MCF 10A (cell line): ENCODE measurements at regions not wholly inside any gene's neighbourhood (a gene's known extent, or its start where the extent isn't known, plus 50 kb on each side); places are given as distances from the start of the nearest gene placed in this dataset.

Source experiments
- BruUV-seq: library from RNA; stranded (reverse); fragments of 400-500 nt; replicated peaks from 2 replicates; lab custom pipeline; 2021; lab: Mats Ljungman, UMichigan
- CTCF ChIA-PET: fragments of 300-600 bp; sonication (Branson Sonifier 250); formaldehyde crosslinking; extraction: SDS; loops from one replicate; lab custom pipeline; 2021; ENCODE audit warnings: antibody characterized with exemption, inconsistent platforms; lab: Yijun Ruan, JAX
- POLR2A ChIA-PET: fragments of 300-600, 350-650 bp; sonication (Branson Sonifier 250); formaldehyde crosslinking; extraction: SDS; loops from one replicate; lab custom pipeline; 2020; ENCODE audit warnings: antibody characterized with exemption, inconsistent platforms; lab: Yijun Ruan, JAX
- DNase-seq: peaks from one replicate; pipeline ENCODE4 v3.0.0-alpha.2; 2018; ENCODE audit not compliant: unreplicated experiment
- H3K27ac Mint-ChIP-seq: one replicate; pipeline ENCODE4 v1.8.0; 2022; ENCODE audit warnings: mild to moderate bottlenecking, low read depth, mixed read lengths; ENCODE audit not compliant: unreplicated experiment
- H3K27me3 Mint-ChIP-seq: one replicate; pipeline ENCODE4 v1.8.0; 2022; ENCODE audit warnings: mixed read lengths; ENCODE audit not compliant: insufficient read depth, unreplicated experiment
- H3K36me3 Mint-ChIP-seq: one replicate; pipeline ENCODE4 v1.8.0; 2022; ENCODE audit warnings: mild to moderate bottlenecking, moderate library complexity, mixed read lengths; ENCODE audit not compliant: insufficient read depth, unreplicated experiment
- H3K4me1 Mint-ChIP-seq: one replicate; pipeline ENCODE4 v1.8.0; 2022; ENCODE audit warnings: mixed read lengths; ENCODE audit not compliant: insufficient read depth, unreplicated experiment
- H3K4me3 Mint-ChIP-seq: one replicate; pipeline ENCODE4 v1.8.0; 2022; ENCODE audit warnings: mild to moderate bottlenecking, moderate library complexity, mixed read lengths; ENCODE audit not compliant: unreplicated experiment
- H3K9me3 Mint-ChIP-seq: one replicate; pipeline ENCODE4 v1.8.0; 2022; ENCODE audit warnings: mixed read lengths; ENCODE audit not compliant: unreplicated experiment
- CTCF ChIP-seq: fragments of 200-600 bp; IDR thresholded peaks from one replicate; pipeline ENCODE4 v1.8.0; 2022; ENCODE audit warnings: antibody characterized with exemption, mild to moderate bottlenecking; ENCODE audit not compliant: unreplicated experiment
- intact Hi-C: fragments of 100-400 bp; cut with micrococcal nuclease; formaldehyde crosslinking; loops from 2 replicates; pipeline ENCODE4 v1.14.1; 2022

- no peak for TF ChIP-seq CTCF
- ChIA-PET POLR2A (no interaction called here), CTCF (no interaction called here)
- no peak overlapping the region for H3K4me3 Mint-ChIP-seq
- no peaks in the 10 kb centered on the region for H3K27me3 Mint-ChIP-seq
- intact Hi-C loops = no loop called here
- H3K36me3 Mint-ChIP-seq = no peaks in the 10 kb centered on the region
- no peak for DNase-seq
- H3K27ac Mint-ChIP-seq = no peak overlapping the region
- BruUV-seq = no TSS peak
- no peaks in the 10 kb centered on the region for H3K9me3 Mint-ChIP-seq
- no peaks in the 10 kb centered on the region for H3K4me1 Mint-ChIP-seq
Measured at GRCh38 chr7:10469476-10469875, 504.2 kb upstream of the PHF14 start.

GRCh38 chr7:10471280-10472058 lies 502.2 kb upstream of the PHF14 start:
- TF ChIP-seq CTCF = no peak
- Mint-ChIP-seq H3K4me1 (no peaks in the 10 kb centered on the region), H3K4me3 (no peak overlapping the region), H3K9me3 (no peaks in the 10 kb centered on the region), H3K36me3 (no peaks in the 10 kb centered on the region), H3K27me3 (no peaks in the 10 kb centered on the region), H3K27ac (no peak overlapping the region)
- intact Hi-C loops = no loop called here
- ChIA-PET POLR2A (no interaction called here), CTCF (no interaction called here)
- no TSS peak for BruUV-seq
- no peak for DNase-seq

GRCh38 chr7:10472115-10472514 lies 501.6 kb upstream of the PHF14 start:
- Mint-ChIP-seq H3K4me3 (no peak overlapping the region), H3K36me3 (no peaks in the 10 kb centered on the region), H3K9me3 (no peaks in the 10 kb centered on the region), H3K27me3 (no peaks in the 10 kb centered on the region), H3K4me1 (no peaks in the 10 kb centered on the region), H3K27ac (no peak overlapping the region)
- intact Hi-C loops = no loop called here
- POLR2A ChIA-PET = no interaction called here
- no TSS peak for BruUV-seq
- no peak for DNase-seq
- CTCF ChIA-PET = no interaction called here
- no peak for TF ChIP-seq CTCF

GRCh38 chr7:10473569-10473968 lies 500.1 kb upstream of the PHF14 start:
- no peaks in the 10 kb centered on the region for H3K27me3 Mint-ChIP-seq
- ChIA-PET CTCF (interaction anchor here (0.8 to 0.9 kb wide), 2 partner anchors 12 to 61 kb away, joined by 3 read pairs; no protein-coding TSS in a partner anchor), POLR2A (interaction anchor here (0.5 to 1.4 kb wide), 2 partner anchors 500 to 1412 kb away, joined by 3 to 4 read pairs; partner anchors contain the start of gene PHF14)
- intact Hi-C loops = no loop called here
- H3K4me1 Mint-ChIP-seq = no peaks in the 10 kb centered on the region
- H3K27ac Mint-ChIP-seq = no peak overlapping the region
- DNase-seq = no peak
- no peak overlapping the region for H3K4me3 Mint-ChIP-seq
- peaks cover 8% of the 10 kb centered on the region for H3K36me3 Mint-ChIP-seq
- no TSS peak for BruUV-seq
- H3K9me3 Mint-ChIP-seq = no peaks in the 10 kb centered on the region
- TF ChIP-seq CTCF = no peak
